ENCODE measurements at regions not wholly inside any gene's neighbourhood (a gene's known extent, or its start where the extent isn't known, plus 50 kb on each side); places are given as distances from the start of the nearest gene placed in this dataset.

GRCh38 chr1:170355267-170355801, 176.6 kb upstream of the GORAB start (continued):
- TF ChIP-seq PYGO2 (tag; IDR thresholded peaks at IDR 0.05) (no peak), SRSF9 (IDR thresholded peaks at IDR 0.05; ENCODE audit: borderline replicate concordance, low read depth, low read length) (no peak), ZNF274 (IDR thresholded peaks at IDR 0.05; ENCODE audit: borderline replicate concordance, low read depth, low read length) (no peak)

DNA sequence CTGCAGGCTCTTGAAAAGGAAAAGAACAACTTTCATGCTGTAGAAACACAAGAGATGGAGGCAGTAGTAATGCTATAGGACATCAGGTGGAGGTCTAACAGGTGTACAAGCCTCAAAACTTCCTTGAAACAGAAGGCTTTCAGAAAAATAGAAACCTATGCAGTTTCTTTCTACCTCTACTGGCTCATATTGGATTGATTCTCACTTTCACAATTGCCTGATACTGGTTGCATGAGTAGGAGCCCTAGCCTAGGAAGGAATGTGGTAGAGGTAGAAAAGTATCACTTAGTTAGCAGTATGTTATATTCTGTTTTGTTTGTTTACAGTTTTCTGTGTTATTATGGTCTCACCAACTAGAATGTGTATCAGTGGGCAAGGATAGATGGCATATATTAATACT, 175.4 kb upstream of the GORAB start:
- no TSS peak for BruUV-seq (replicated peaks)
- no peaks in the 10 kb centered on the region for H3K27me3 ChIP-seq (ENCODE audit: control insufficient read depth in 2 of 2, insufficient read depth in 2 of 2, low read length in 2 of 2)
- CTCF ChIA-PET (ENCODE audit: low intra/inter-chr PET ratio): no interaction called here
- ATAC-seq (no peak), FAIRE-seq (no peak), DNase-seq (ENCODE audit: extremely low read depth in 1 of 4, low spot score in 3 of 4) (no peak)
- H3K9ac ChIP-seq (ENCODE audit: insufficient read depth in 1 of 2, low read depth in 2 of 2, low read length in 2 of 2): no peak overlapping the region
- in situ Hi-C loops (cut with MboI): no loop called here
- no peaks in the 10 kb centered on the region; the same call in 1 of the 2 replicates for H3K9me3 ChIP-seq (replicated peaks; ENCODE audit: control insufficient read depth, insufficient read depth, low read depth, low read length)
- H3K4me3 ChIP-seq: no peak overlapping the region
- H3K36me3 ChIP-seq (ENCODE audit: control insufficient read depth, insufficient read depth, low read length): no peaks in the 10 kb centered on the region
- no peak overlapping the region for H3K4me2 ChIP-seq (ENCODE audit: insufficient read depth, low read length)
- no peaks in the 10 kb centered on the region for H3K4me1 ChIP-seq (replicated peaks in 1 of 2; ENCODE audit: control insufficient read depth in 2 of 2, insufficient read depth in 2 of 2, low read length in 2 of 2)
- no peaks in the 10 kb centered on the region for H3K9me1 ChIP-seq (ENCODE audit: control insufficient read depth, insufficient read depth, low read length)
- no peak overlapping the region for H2AFZ ChIP-seq (ENCODE audit: low read depth, low read length)
- no peaks in the 10 kb centered on the region for H4K20me1 ChIP-seq (replicated peaks; ENCODE audit: control insufficient read depth, insufficient read depth, low read length)
- H3K79me2 ChIP-seq (ENCODE audit: control insufficient read depth, insufficient read depth, low read length): no peaks in the 10 kb centered on the region
- no peak overlapping the region for H3K27ac ChIP-seq (ENCODE audit: extremely low read depth, low read depth, low read length)
- intact Hi-C loops (cut with micrococcal nuclease): no loop called here
- POLR2A ChIA-PET: no interaction called here
- no peak for TF ChIP-seq BCL6 (CRISPR knock-in tag; IDR thresholded peaks at IDR 0.05)
- no peak for TF ChIP-seq MTA2 (IDR thresholded peaks at IDR 0.05; ENCODE audit: low read depth)
- no peak for TF ChIP-seq SRF (CRISPR knock-in tag; IDR thresholded peaks at IDR 0.05)
- no peak for TF ChIP-seq MEF2A (IDR thresholded peaks at IDR 0.05; ENCODE audit: control insufficient read depth, low read depth, low read length)
- no peak for TF ChIP-seq SRSF9 (IDR thresholded peaks at IDR 0.05; ENCODE audit: borderline replicate concordance, low read depth, low read length)
- TF ChIP-seq PHTF2 (CRISPR knock-in tag; IDR thresholded peaks at IDR 0.05): no peak
- TF ChIP-seq NFIC (IDR thresholded peaks at IDR 0.05): no peak
- TF ChIP-seq REST (IDR thresholded peaks at IDR 0.05; ENCODE audit: borderline replicate concordance): no peak
- TF ChIP-seq REST (CRISPR knock-in tag; IDR thresholded peaks at IDR 0.05; ENCODE audit: low read depth): no peak
- TF ChIP-seq NKRF (IDR thresholded peaks at IDR 0.05; ENCODE audit: borderline replicate concordance): no peak
- no peak for TF ChIP-seq ZNF76 (CRISPR knock-in tag; IDR thresholded peaks at IDR 0.05; ENCODE audit: borderline replicate concordance)
